ELF-1 (cell line): ENCODE measurements at regions not wholly inside any gene's neighbourhood (a gene's known extent, or its start where the extent isn't known, plus 50 kb on each side); places are given as distances from the start of the nearest gene placed in this dataset.

ENCODE experiments used
- DNase-seq: peaks from one replicate; pipeline ENCODE4 v3.0.0-alpha.2; 2016; ENCODE audit warnings: low read depth, low spot score

GRCh38 chr5:38643616-38644015, 87.2 kb upstream of the LIFR start:
- DNase-seq, result no peak

- no peak for DNase-seq
Observed at GRCh38 chr5:38645508-38645907, 89.1 kb upstream of the LIFR start.

- no peak for DNase-seq
Observed at GRCh38 chr5:38648703-38649291, 92.4 kb upstream of the LIFR start.

- no peak for DNase-seq
Observed at GRCh38 chr5:38650540-38650939, 94.1 kb upstream of the LIFR start.

GRCh38 chr5:38650946-38651345, 94.5 kb upstream of the LIFR start:
- DNase-seq, result no peak

GRCh38 chr5:38651806-38652205, 95.4 kb upstream of the LIFR start:
- DNase-seq, result no peak

- DNase-seq, result no peak
Observed at GRCh38 chr5:38653389-38653788, 96.9 kb upstream of the LIFR start.

- DNase-seq, result no peak
Observed at GRCh38 chr5:38655691-38656090, 99.2 kb upstream of the LIFR start.

- no peak for DNase-seq
Observed at GRCh38 chr5:38656568-38656967, 100.1 kb upstream of the LIFR start.

- no peak for DNase-seq
Observed at GRCh38 chr5:38657020-38657419, 100.6 kb upstream of the LIFR start.

- peak; percentile 94 for DNase-seq
Observed at GRCh38 chr5:38660194-38660668, 103.8 kb upstream of the LIFR start.

- no peak for DNase-seq
Observed at GRCh38 chr5:38662090-38662489, 105.6 kb upstream of the LIFR start.

GRCh38 chr5:38663249-38663648, 106.8 kb upstream of the LIFR start:
- no peak for DNase-seq

- peak; percentile 49 for DNase-seq
Observed at GRCh38 chr5:38666668-38667498, 110.4 kb upstream of the LIFR start.

GRCh38 chr5:38667499-38667776, 111.0 kb upstream of the LIFR start:
- DNase-seq, result no peak

- no peak for DNase-seq
Observed at GRCh38 chr5:38669361-38669880, 113.0 kb upstream of the LIFR start.

- DNase-seq, result no peak
Observed at GRCh38 chr5:38670066-38670465, 113.6 kb upstream of the LIFR start.

- DNase-seq, result no peak
Observed at GRCh38 chr5:38670878-38671277, 114.4 kb upstream of the LIFR start.

- DNase-seq, result peak; percentile 81
Observed at GRCh38 chr5:38672059-38672788, 115.8 kb upstream of the LIFR start.

- DNase-seq, result no peak
Observed at GRCh38 chr5:38673671-38674071, 117.2 kb upstream of the LIFR start.

GRCh38 chr5:38675443-38675842, 119.0 kb upstream of the LIFR start:
- DNase-seq, result no peak

- DNase-seq, result no peak
Observed at GRCh38 chr5:38677636-38678035, 121.2 kb upstream of the LIFR start.

GRCh38 chr5:38678076-38678475, 121.6 kb upstream of the LIFR start:
- no peak for DNase-seq
